MCF 10A (cell line): ENCODE measurements at regions not wholly inside any gene's neighbourhood (a gene's known extent, or its start where the extent isn't known, plus 50 kb on each side); places are given as distances from the start of the nearest gene placed in this dataset.
A peak's percentile ranks its signal among the peaks of the same experiment; 100 is the strongest.

Experiments
- BruUV-seq: library from RNA; stranded (reverse); fragments of 400-500 nt; replicated peaks from 2 replicates; lab custom pipeline; 2021; lab: Mats Ljungman, UMichigan
- CTCF ChIA-PET: fragments of 300-600 bp; sonication (Branson Sonifier 250); formaldehyde crosslinking; extraction: SDS; loops from one replicate; lab custom pipeline; 2021; ENCODE audit warnings: antibody characterized with exemption, inconsistent platforms; lab: Yijun Ruan, JAX
- POLR2A ChIA-PET: fragments of 300-600, 350-650 bp; sonication (Branson Sonifier 250); formaldehyde crosslinking; extraction: SDS; loops from one replicate; lab custom pipeline; 2020; ENCODE audit warnings: antibody characterized with exemption, inconsistent platforms; lab: Yijun Ruan, JAX
- DNase-seq: peaks from one replicate; pipeline ENCODE4 v3.0.0-alpha.2; 2018; ENCODE audit not compliant: unreplicated experiment
- H3K27ac Mint-ChIP-seq: one replicate; pipeline ENCODE4 v1.8.0; 2022; ENCODE audit warnings: mild to moderate bottlenecking, low read depth, mixed read lengths; ENCODE audit not compliant: unreplicated experiment
- H3K27me3 Mint-ChIP-seq: one replicate; pipeline ENCODE4 v1.8.0; 2022; ENCODE audit warnings: mixed read lengths; ENCODE audit not compliant: insufficient read depth, unreplicated experiment
- H3K36me3 Mint-ChIP-seq: one replicate; pipeline ENCODE4 v1.8.0; 2022; ENCODE audit warnings: mild to moderate bottlenecking, moderate library complexity, mixed read lengths; ENCODE audit not compliant: insufficient read depth, unreplicated experiment
- H3K4me1 Mint-ChIP-seq: one replicate; pipeline ENCODE4 v1.8.0; 2022; ENCODE audit warnings: mixed read lengths; ENCODE audit not compliant: insufficient read depth, unreplicated experiment
- H3K4me3 Mint-ChIP-seq: one replicate; pipeline ENCODE4 v1.8.0; 2022; ENCODE audit warnings: mild to moderate bottlenecking, moderate library complexity, mixed read lengths; ENCODE audit not compliant: unreplicated experiment
- H3K9me3 Mint-ChIP-seq: one replicate; pipeline ENCODE4 v1.8.0; 2022; ENCODE audit warnings: mixed read lengths; ENCODE audit not compliant: unreplicated experiment
- intact Hi-C: fragments of 100-400 bp; cut with micrococcal nuclease; formaldehyde crosslinking; loops from 2 replicates; pipeline ENCODE4 v1.14.1; 2022
- TF ChIP-seq, protein P1 (sequence below): fragments of 200-600 bp; IDR thresholded peaks from one replicate; pipeline ENCODE4 v1.8.0; 2022; ENCODE audit warnings: antibody characterized with exemption, mild to moderate bottlenecking; ENCODE audit not compliant: unreplicated experiment

DNA sequence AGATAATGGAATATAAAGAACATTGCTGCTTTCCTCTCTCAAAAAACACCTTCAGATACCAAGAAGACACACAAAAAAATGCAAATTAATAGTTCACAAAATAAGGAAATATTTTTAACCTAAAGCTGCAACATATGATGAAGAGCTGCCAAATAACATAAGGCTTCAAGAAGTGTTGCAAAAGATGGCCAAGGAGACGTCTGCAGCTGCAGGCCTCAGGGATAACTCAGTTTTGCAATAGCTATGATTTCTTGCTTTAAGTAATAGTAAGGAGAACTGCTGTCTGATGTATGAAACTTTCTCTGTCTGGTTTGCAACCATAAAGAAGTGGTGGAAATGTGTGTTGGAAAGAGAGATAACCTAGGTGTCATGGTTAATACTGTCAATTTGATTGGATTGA lies 1237.5 kb downstream of the MRPL39 start:
- peaks cover 17% of the 10 kb centered on the region for H3K4me1 Mint-ChIP-seq
- peak; percentile 51 for DNase-seq
- H3K36me3 Mint-ChIP-seq, result no peaks in the 10 kb centered on the region
- POLR2A ChIA-PET, result interaction anchor here (0.9 to 1.0 kb wide), 2 partner anchors 24 to 145 kb away, joined by 3 read pairs; no protein-coding TSS in a partner anchor
- no peaks in the 10 kb centered on the region for H3K27me3 Mint-ChIP-seq
- CTCF ChIA-PET, result no interaction called here
- TF ChIP-seq, protein P1, sequence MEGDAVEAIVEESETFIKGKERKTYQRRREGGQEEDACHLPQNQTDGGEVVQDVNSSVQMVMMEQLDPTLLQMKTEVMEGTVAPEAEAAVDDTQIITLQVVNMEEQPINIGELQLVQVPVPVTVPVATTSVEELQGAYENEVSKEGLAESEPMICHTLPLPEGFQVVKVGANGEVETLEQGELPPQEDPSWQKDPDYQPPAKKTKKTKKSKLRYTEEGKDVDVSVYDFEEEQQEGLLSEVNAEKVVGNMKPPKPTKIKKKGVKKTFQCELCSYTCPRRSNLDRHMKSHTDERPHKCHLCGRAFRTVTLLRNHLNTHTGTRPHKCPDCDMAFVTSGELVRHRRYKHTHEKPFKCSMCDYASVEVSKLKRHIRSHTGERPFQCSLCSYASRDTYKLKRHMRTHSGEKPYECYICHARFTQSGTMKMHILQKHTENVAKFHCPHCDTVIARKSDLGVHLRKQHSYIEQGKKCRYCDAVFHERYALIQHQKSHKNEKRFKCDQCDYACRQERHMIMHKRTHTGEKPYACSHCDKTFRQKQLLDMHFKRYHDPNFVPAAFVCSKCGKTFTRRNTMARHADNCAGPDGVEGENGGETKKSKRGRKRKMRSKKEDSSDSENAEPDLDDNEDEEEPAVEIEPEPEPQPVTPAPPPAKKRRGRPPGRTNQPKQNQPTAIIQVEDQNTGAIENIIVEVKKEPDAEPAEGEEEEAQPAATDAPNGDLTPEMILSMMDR, result no peak
- intact Hi-C loops, result no loop called here
- no TSS peak for BruUV-seq
- H3K27ac Mint-ChIP-seq, result no peak overlapping the region
- peaks cover 13% of the 10 kb centered on the region for H3K9me3 Mint-ChIP-seq
- no peak overlapping the region for H3K4me3 Mint-ChIP-seq

DNA sequence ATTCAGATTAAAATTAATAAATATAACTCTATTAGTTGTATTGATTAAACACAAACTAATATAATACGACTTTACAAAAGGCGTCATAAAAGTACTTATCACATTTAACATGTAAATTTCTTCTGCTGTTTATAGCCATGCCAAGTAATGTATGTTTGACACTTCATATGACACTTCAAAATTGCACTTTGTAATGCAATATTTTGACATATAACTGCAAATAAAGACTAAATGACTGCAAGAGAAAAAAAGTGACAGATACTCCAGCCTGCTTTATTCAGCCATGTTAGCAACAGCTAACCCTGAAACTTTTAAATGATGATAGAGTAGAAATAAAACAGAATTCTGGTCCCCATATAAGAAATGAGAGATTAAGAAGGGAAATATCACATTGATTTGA lies 1238.0 kb downstream of the MRPL39 start:
- DNase-seq, result no peak
- Mint-ChIP-seq H3K4me3 (no peak overlapping the region), H3K9me3 (peaks cover 8% of the 10 kb centered on the region), H3K27me3 (no peaks in the 10 kb centered on the region), H3K36me3 (no peaks in the 10 kb centered on the region), H3K4me1 (peaks cover 17% of the 10 kb centered on the region), H3K27ac (no peak overlapping the region)
- POLR2A ChIA-PET, result interaction anchor here (0.7 to 1.0 kb wide), 3 partner anchors 23 to 145 kb away, joined by 3 read pairs; no protein-coding TSS in a partner anchor
- TF ChIP-seq, protein P1, result no peak
- intact Hi-C loops, result no loop called here
- BruUV-seq, result no TSS peak
- CTCF ChIA-PET, result no interaction called here

DNA sequence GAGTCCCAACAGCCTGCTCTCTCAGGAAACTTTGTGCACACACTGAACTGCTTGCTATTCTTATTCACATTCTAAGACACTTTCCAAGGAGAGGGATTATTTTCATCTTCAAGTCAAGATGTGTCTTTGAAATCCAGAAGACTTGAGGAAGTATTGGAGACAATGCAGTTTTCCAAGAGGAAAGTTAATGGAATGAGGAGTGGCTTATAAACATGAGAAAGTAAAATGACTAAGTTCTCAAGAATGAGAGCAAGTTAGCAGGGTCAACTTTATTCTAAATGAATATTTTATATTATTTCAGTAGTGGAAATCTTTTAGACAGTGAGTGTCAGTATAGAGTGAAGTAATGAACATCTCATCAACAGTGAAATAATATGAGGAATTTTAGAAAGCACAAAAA lies 1239.3 kb downstream of the MRPL39 start:
- H3K4me1 Mint-ChIP-seq, result peaks cover 17% of the 10 kb centered on the region
- BruUV-seq, result no TSS peak
- peak; percentile 9 for DNase-seq
- no peaks in the 10 kb centered on the region for H3K27me3 Mint-ChIP-seq
- H3K36me3 Mint-ChIP-seq, result no peaks in the 10 kb centered on the region
- intact Hi-C loops, result no loop called here
- no peak overlapping the region for H3K4me3 Mint-ChIP-seq
- TF ChIP-seq, protein P1, result no peak
- CTCF ChIA-PET, result no interaction called here
- H3K27ac Mint-ChIP-seq, result no peak overlapping the region
- POLR2A ChIA-PET, result no interaction called here
- H3K9me3 Mint-ChIP-seq, result peaks cover 7% of the 10 kb centered on the region

DNA sequence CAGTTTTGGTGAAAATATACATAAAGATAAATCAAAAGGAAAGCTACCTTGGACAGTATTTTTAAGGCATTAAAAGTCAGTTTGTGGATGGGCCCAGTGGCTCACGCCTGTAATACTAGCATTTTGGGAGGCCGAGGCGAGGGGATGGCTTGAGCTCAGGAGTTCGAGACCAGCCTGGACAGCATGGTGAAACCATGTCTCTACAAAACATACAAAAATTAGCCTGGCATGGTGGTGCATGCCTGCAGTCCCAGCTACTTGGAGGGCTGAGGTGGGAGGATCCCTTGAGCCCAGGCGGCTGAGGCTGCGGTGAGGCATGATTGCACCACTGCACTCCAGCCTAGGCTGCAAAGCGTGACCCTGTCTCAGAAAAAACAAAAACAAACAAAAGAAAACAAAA lies 1253.8 kb downstream of the MRPL39 start:
- BruUV-seq, result no TSS peak
- Mint-ChIP-seq H3K27me3 (no peaks in the 10 kb centered on the region), H3K4me3 (no peak overlapping the region), H3K4me1 (peaks cover 6% of the 10 kb centered on the region), H3K36me3 (no peaks in the 10 kb centered on the region), H3K27ac (no peak overlapping the region), H3K9me3 (peaks cover 7% of the 10 kb centered on the region)
- POLR2A ChIA-PET, result interaction anchor here (0.6 kb wide), 1 partner anchor 976 kb away, joined by 3 read pairs; no protein-coding TSS in a partner anchor
- CTCF ChIA-PET, result interaction anchor here (0.5 to 0.9 kb wide), 2 partner anchors 173 to 492 kb away, joined by 3 read pairs; no protein-coding TSS in a partner anchor
- intact Hi-C loops, result no loop called here
- no peak for DNase-seq
- TF ChIP-seq, protein P1, result no peak
